Transverse colon (tissue), 4 donors: ENCODE measurements at regions not wholly inside any gene's neighbourhood (a gene's known extent, or its start where the extent isn't known, plus 50 kb on each side); places are given as distances from the start of the nearest gene placed in this dataset.

Source experiments
- CTCF ChIP-seq, 5 experiments: fragments of 200-600 bp in 3 of 5; fragments of 450-650 bp in 2 of 5; sonication (generic) in 3 of 5; IDR thresholded peaks; 1 replicate in 2 of 5; 2 replicates in 3 of 5; pipeline ENCODE4 v1.5.1; 2016 to 2017; ENCODE audit warnings: antibody characterized with exemption in 5 of 5, inconsistent platforms in 3 of 5, mild to moderate bottlenecking in 2 of 5, moderate library complexity in 1 of 5
- EP300 ChIP-seq: sonication (generic); formaldehyde crosslinking; IDR thresholded peaks from one replicate; pipeline ENCODE4 v1.6.1; 2017; ENCODE audit warnings: antibody characterized with exemption, low read depth
- POLR2A ChIP-seq: fragments of 450-650 bp; IDR thresholded peaks from one replicate; pipeline ENCODE4 v1.6.1; 2016; ENCODE audit warnings: antibody characterized with exemption, mild to moderate bottlenecking, moderate library complexity
- POLR2AphosphoS5 ChIP-seq, 3 donors: sonication (generic); formaldehyde crosslinking; IDR thresholded peaks; one replicate each; pipeline ENCODE4 v1.6.1; 2016; ENCODE audit warnings: antibody characterized with exemption in 3 of 3

GRCh38 chr2:215744514-215744913 lies 268.8 kb downstream of the MREG start:
- no peak for TF ChIP-seq CTCF (IDR thresholded peaks at IDR 0.05)
- no peak for TF ChIP-seq POLR2A
- no peak for TF ChIP-seq EP300
- TF ChIP-seq POLR2AphosphoS5 (IDR thresholded peaks at IDR 0.05) = no peak
